GM21447 (cell line): ENCODE measurements at regions not wholly inside any gene's neighbourhood (a gene's known extent, or its start where the extent isn't known, plus 50 kb on each side); places are given as distances from the start of the nearest gene placed in this dataset.

ENCODE experiments used
- ATAC-seq: cut with Tn5 transposase; IDR thresholded peaks from one replicate; pipeline ENCODE4 v1.9.1; 2021; ENCODE audit not compliant: unreplicated experiment

DNA sequence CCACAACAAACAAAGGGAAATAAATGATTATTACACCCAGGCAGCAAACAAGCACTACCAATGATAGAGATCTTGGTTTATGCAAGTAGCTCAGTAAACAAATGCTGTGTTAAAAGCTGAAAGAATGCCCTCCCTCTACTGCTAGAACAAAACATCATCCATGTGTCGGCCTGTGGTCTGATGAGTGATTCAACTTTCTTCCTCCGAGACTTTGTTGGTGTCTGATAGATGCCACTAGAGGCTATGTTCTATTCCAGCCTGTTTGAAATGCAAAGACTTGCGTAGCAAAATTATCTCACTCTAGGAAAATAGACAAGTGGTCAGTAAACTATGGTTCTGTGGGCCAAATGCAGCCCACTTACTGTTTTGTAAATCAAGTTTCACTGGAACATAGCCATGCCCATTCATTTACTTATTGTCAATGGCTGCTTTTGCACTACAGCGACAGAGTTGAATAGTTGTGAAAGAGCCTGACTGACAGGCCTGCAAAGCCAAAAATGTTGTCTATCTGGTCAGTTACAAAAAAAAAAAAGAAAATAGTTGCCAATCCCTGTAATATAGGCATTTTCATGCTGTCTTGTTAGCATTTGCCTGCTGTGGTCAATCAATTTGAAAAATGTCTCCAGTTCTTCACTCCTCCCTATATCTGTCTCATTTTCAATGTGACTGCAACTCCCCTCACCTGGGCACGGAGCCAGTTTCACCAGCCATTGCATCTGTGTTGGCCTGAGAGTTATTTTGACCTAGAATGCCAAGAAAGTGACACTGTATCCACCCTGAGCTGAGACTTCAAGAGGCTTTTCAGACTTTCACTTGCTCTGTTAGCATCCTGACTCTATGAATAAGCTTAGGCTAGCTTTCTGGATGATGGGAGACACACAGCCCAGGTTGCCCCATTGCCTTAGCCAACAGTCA is 544.6 kb upstream of the BTBD3 start:
- ATAC-seq = no peak

DNA sequence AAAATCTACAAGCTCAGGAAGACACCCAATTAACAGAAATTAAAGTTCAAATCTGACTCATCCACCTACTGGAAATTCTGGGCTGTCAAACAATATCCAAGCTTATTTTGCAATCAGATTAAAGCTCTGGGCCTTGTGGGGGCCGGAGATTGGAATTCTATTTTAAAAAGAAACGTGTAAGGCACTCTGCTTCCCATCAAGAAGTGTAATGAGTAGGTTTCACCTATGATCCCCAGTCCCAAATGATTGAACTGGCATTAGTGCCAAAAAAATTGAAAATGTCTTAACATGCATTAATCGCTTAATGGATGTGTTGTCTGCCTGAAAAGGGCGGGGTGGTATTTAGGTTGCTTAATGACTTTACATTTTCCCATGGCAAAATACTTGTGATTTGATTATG is 542.4 kb upstream of the BTBD3 start:
- no peak for ATAC-seq

DNA sequence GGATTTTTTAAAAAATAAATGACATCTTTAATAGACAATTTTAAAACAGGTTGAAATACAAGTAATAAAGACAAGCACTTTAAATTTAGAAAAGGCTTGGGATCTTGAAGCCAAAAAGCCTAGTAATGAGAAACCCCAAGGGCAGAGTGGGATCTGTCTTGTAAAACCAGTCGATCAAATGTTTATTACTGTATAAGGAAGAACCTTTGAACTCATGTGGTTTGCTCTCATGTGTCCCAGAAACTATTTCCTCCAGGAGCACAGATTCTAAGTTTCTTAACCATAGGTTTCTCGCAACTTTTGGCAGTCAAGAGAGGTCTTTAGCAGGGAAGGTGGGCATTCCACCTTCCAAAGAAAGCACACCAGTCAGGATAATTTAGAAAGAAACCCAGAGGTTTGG is 541.7 kb upstream of the BTBD3 start:
- ATAC-seq = no peak

DNA sequence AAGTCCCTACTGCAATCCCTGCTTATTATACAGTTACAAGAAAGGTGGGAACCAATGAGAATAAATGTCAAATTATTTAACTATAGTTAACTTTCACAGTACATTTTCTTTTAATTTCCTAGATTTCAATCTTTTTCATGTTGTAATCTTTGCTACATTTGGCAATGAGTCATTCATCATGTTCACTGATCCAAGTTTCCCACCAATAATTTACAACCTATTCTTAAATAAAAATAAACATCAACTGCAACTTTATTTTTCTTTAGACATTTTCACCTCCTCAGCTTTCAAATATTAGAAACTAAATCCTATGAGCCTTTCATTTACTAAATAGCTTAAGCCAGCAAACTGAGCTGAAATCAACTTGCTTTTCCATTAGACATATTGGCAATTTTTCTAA is 541.3 kb upstream of the BTBD3 start:
- ATAC-seq = no peak

DNA sequence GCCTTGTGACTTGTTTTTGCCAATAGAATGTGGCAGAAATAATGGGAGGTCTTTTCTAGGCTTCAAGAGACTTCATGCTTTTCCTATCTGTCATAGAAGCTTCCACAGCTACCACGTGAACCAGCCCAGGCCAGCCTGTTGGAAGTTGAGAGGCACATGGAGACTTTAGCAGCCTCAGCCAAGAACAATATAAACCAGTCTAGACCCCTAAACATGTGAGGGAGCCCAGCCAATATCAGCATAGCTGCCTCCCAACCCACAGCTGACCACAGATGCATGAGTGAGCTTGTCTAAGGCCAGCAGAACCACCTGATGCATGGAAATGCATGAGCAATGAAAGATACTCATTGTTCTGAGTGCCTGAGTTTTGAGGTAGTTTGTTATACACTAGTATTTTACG is 540.7 kb upstream of the BTBD3 start:
- no peak for ATAC-seq

DNA sequence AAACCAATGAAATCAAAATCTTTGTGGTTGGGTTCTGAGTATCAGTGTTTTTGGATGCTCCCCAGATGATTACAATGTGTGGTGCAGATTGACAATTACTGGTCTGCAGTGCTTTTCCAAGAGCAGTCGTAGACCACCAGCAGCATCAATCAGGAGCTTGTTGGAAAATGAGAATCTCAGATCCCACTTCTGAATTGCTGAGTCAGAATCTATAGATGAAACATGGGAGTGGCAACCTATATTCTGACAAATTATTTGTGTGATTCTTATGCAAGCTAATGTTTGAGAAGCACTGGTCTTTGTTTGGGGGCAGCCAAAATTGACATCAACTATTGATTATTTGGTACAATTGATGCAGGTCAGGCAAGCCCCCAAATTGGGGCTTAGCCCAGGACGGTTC is 539.9 kb upstream of the BTBD3 start:
- no peak for ATAC-seq

DNA sequence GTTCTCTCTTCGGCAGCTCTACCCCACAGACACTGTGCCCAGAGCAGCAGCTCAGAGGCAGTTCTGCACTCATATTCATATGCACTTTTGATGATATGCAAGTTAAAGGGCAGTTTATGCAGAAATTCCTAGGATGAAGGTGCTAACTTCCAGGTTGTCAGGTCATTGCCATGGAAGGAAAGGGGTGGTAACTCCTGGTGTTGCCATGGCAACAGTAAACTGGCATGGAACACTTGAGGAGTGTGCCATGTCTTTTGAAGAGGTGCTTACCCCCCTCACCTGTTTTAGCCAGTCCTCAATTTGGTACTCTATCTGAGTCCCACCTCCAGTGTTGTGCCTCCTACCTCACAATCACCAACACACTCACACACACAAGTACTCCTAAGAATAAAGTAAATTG is 539.4 kb upstream of the BTBD3 start:
- ATAC-seq = no peak

DNA sequence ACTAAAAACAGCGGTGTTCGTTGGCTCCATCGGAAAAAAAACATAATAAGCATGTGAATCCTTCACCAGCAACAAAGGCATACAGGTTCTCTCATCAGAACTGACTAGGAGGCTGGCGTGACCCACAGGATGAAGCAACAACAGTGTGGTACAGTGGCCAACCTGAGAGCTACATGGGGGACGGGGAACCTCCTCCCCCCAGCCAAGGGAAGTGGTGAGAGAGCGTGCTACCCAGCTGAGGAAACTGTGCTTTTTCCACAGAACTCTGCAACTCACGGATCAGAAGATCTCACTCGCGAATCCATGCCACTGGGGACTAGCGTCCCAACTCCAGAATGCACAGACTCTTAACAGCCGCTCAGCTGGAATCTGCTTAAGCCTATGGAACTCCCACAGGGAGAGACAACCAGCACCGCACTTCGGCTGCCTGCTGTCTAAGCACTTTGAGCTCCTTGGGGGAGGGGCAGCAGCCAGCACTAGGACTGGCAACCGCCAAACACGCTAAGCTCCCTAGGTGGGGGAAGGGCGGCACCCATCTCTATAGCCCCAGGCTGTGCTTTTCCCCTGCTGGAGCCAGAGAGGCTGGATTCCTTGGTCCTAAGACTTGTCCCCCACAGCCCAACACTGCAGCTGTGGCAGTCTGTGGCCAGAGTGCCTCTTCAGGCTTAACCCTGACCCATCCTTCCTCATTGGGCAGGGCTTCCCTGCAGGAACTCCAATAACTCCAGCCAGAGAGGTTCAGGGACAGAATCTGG is 538.3 kb upstream of the BTBD3 start:
- ATAC-seq = no peak

DNA sequence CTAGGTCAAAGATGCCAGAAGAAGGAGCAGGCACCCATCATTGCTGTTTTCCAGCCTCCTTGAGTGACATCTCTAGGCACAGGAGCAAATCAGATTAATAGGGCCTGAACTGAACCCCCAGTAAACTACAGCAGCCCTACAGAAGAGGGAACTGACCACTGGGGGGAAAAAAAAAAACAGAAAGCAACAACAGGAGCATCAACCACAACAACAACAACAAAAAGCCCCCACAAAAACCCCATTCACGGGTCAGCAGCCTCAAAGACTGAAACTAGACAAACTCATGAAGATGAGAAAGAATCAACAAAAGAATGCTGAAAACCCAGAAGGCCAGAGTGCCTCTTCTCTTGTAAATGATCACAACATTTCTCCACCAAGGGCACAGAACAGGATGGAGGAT is 537.4 kb upstream of the BTBD3 start:
- no peak for ATAC-seq

DNA sequence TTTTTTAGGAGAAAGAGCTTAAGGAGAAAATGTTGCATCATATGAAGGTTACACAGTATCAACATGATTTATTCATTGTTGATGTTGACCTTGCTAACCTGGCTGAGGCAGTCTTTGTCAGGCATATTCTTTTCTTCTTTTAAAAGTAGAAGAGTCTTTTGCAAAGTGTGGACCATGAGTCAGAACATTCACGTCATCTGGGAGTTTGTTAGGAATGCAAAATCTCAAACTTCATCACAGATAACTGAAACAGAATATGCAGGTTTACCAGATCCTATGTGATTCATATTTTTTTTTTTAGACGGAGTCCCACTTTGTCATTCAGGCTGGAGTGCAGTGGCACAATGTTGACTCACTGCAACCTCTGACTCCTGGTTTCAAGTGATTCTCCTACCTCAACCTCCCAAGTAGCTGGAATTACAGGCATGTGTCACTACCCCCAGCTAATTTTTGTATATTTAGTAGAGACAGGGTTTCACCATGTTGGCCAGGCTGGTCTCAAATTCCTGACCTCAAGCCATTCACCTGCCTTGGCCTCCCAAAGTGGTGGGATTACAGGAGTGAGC is 530.4 kb upstream of the BTBD3 start:
- ATAC-seq = no peak

DNA sequence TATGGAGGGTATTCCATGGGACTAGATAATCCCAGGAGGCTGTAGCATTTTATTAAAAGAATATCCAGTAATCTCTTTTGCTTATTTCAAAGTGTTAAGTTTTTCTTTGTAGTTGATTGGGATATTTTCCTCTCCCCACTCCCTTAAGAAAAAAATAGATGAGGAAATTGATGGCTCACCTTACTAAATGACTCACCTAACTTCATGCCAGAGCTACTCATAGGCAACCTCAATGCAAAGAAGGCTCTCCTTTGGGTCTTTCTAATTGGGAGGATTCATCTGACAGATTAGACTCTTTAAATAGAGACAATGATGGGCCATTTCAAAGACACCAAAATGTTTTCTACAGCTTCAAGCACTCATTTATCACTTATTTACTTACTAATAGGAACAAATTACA is 528.5 kb upstream of the BTBD3 start:
- ATAC-seq = no peak

DNA sequence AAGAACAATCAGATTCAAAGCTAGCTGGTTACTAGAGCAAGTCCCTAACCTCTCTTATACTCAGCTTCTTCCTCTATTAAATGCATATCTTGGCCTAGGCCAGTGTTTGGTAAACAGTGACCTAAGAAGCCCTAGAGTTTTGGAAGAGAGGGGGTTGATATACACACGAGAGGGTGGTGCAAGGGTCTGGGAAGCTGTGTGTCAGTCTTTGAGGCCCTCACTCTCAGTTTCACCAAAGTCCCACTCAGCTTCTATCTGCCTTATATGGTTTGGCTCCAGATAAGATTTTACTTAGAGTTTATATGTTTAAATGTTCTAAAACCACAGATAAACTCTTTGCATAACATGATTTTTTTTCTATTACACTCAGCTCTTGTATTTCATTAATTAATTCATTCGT is 526.1 kb upstream of the BTBD3 start:
- no peak for ATAC-seq

DNA sequence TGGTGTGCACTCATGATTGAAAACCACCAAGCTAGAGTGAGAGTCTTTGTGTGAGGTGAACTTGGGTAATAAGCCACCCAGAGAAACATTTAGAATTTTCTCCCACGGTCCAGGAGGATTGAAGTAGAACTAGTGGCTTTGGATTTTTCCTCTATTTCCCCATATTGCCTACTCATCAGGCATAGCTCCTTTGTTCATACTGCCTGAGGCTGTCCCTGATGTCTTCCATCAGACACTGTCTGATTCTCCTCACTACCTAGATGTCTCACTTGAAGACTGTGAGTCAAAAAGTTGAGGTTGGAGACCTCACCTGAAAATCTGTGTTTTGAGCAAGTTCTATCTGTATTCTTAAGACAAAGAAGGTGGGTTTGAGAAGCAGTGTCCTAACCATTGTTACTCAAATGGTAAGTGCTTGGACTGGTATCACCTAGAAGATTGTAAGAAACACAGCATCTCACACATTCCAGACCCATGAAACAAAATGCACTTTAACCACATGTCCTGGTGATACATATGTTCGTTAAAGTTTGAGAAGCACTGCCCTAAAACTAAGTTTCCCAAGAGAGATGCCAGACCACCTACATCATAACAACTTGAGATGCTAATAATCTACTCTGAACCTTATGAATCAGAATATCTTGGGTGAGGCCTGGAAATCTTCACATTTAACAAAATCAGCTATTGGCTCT is 523.4 kb upstream of the BTBD3 start:
- no peak for ATAC-seq

DNA sequence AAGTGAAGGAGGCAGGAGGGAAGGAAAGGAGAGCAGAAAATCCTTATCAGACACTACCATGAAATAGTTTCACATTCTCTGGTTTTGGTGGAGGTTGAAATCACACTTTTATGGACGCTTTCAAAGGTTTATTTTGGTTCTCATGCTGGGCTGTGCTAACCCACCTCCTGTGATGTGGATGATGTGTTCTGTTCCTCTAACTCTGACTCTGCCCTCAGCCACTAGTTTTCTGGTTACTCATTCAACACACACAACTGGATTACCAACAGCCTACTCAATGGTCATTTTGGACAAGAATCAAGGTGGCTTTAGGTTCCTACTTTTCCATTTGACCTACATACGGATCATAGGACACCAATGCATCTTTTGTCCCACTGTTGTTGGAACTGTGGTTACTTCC is 522.1 kb upstream of the BTBD3 start:
- no peak for ATAC-seq

DNA sequence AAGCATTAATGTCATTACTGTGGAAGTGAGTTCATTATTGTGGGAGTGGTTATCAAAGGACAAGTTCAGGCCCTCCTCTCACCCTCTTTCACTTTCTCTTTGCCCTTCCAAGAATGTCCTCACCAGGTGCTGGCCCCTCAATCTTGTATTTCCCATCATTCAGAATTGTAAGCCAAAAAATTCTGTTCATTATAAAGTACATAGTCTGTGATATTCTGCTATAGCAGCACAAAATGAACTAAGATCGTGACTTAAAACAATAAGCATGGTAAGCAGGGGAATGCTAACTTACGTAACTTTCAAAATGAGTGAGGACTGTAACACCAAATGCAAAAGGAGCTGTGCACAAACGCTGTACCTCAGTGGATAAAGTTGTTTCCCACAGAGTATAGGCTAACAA is 515.7 kb upstream of the BTBD3 start:
- no peak for ATAC-seq

DNA sequence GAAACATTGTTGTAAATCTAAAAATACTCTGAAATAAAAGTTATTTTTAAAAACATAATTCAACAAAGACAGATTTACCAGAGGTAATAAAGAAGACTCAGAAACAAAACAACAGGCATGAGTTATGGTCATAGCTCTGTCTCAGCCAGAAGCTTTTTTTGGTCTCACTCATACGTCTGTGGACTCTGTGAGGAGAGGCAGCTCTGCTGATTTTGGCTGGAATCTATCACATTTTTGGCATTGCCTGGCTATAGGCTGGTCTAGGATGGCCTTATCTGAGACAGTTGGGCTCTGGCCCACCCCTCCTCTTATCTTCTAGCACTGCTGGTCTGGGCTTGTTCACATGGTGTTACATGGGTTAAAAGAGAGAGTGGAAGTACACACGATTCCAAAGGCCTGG is 514.0 kb upstream of the BTBD3 start:
- no peak for ATAC-seq

DNA sequence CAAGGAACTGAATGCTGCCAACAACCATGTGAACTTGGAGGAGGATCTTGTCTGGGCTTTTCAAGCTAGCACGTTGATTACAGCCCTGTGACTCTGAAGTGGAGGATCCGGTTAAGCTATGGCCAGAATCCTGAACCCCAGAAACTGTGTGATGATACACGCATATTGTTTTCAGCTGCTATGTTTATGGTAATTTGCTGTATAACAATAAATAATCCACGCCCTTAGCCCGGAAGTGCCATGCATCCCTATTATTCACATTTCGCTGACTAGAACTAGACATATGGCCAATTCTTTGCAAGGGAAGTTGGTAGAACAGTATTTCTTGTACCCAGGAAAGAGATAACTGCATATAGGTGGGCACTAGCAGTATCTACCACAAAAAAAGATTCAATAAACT is 510.8 kb upstream of the BTBD3 start:
- ATAC-seq = no peak

DNA sequence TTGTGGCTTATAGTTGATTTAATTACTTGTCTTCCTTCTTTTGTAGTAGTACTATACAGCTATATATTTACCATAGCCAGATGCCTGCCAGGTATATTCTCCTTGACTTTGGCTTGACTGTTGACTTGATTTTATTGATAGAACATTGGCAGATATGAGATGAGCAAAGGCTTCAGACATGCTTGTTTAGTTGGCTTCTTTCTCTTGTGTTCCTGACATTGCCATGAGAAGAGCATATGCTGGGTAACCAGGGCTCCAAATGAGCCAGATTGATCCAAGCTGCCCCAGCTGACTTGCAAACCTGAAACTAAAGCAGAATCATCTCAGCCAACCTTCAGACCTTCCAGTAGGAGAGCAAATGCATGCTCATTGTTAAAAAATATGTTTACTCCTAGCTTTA is 508.1 kb upstream of the BTBD3 start:
- no peak for ATAC-seq

DNA sequence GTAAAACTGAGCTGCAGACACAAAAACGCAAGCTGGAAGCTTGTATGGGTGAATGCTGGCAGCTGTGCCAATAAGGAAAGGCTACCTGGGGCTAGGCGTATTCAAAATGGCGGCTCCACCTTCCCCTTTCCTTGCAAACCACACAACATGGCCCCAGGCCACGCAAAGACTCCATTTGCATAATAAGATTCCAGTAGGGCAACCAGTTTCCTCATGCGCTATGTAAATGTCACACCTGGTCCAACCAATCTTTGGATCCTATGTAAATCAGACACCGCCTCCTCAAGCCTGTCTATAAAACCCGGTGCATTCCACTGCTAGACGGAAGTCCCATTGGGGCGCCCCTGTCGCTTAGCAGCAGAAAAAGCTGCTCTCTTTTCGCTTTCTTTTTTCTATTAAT is 505.9 kb upstream of the BTBD3 start:
- ATAC-seq = no peak

DNA sequence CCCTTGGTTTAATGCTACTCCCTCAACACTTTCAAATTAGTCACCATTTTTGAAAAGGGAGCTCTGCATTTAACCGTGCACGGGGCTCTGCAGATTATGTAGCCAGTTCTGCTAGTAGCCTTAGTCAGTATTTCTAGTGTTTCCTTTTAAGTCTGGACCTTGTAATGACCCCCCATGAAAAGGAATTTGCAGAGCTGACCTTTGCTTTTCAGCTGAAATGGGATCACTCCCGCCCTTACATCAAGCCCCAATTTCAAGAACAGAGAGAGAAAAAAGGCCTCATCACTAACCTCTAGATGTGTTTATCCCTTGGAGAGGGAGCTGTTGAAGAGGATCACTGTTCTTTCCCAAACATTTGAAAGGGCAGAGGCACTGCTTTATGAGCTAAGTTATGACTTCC is 490.7 kb upstream of the BTBD3 start:
- ATAC-seq = no peak

DNA sequence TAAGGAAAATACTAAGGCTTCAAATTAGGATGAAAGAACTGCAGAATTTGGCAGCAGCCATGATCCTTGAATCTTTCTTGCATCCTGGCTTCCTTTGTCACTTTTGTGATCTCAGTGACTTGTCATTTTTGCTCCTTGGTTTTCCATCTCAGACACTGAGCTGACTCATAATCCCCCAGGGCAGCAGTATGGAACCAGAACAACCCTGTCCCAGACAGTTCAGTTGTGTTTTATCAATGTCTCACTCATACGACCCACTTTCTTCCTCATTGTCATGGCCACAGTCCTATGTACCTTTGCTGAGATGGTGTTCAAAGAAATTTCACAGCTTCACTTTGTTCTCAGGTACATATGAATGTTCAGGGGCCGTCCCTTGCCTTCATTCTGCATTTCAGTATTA is 488.5 kb upstream of the BTBD3 start:
- no peak for ATAC-seq
